H1 (cell line): ENCODE measurements at regions not wholly inside any gene's neighbourhood (a gene's known extent, or its start where the extent isn't known, plus 50 kb on each side); places are given as distances from the start of the nearest gene placed in this dataset.

ENCODE experiments used
- CTCF ChIA-PET: fragments of 300-600 bp; sonication (Branson Sonifier 250); formaldehyde crosslinking; loops from one replicate; lab custom pipeline; 2021; ENCODE audit not compliant: partially characterized antibody; lab: Charles Lee
- POLR2A ChIA-PET: fragments of 300-600 bp; sonication (Branson Sonifier 250); formaldehyde crosslinking; loops from one replicate; lab custom pipeline; 2021; ENCODE audit warnings: inconsistent platforms; ENCODE audit not compliant: partially characterized antibody; lab: Charles Lee
- DNase-seq, 2 experiments: peaks; one replicate each; pipeline versions ENCODE4 v3.0.0 to v3.0.0-alpha.2; 2010 to 2022; ENCODE audit warnings: low spot score in 2 of 2, low read depth in 1 of 2, mixed read lengths in 1 of 2
- FAIRE-seq: peaks from 2 replicates; lab custom pipeline; 2011; peaks lifted over from hg19 to GRCh38; lab: Jason Lieb, UNC
- H2AFZ ChIP-seq: 2 replicates; pipeline ENCODE4 v1.8.1; 2012; ENCODE audit warnings: low read length, inconsistent platforms
- H2AK5ac ChIP-seq: 2 replicates; pipeline ENCODE4 v1.6.1; 2013; ENCODE audit warnings: low read depth, low read length
- H2BK120ac ChIP-seq: replicated peaks from 2 replicates; pipeline ENCODE3; 2013; ENCODE audit warnings: low read depth, low read length, inconsistent platforms
- H2BK12ac ChIP-seq: 2 replicates; pipeline ENCODE4 v1.6.1; 2013; ENCODE audit warnings: low read depth, low read length
- H2BK15ac ChIP-seq: 2 replicates; pipeline ENCODE4 v1.6.1; 2013; ENCODE audit warnings: low read length
- H2BK20ac ChIP-seq: 2 replicates; pipeline ENCODE4 v1.6.1; 2013; ENCODE audit warnings: low read length
- H2BK5ac ChIP-seq: 2 replicates; pipeline ENCODE4 v1.6.1; 2013; ENCODE audit warnings: low read depth, low read length
- H3K14ac ChIP-seq: 2 replicates; pipeline ENCODE4 v1.6.1; 2013; ENCODE audit warnings: inconsistent platforms; ENCODE audit not compliant: insufficient read length
- H3K18ac ChIP-seq: 2 replicates; pipeline ENCODE4 v1.6.1; 2013; ENCODE audit warnings: low read length; ENCODE audit errors: extremely low read depth
- H3K23ac ChIP-seq: 2 replicates; pipeline ENCODE4 v1.6.1; 2013; ENCODE audit warnings: inconsistent platforms; ENCODE audit not compliant: insufficient read length
- H3K23me2 ChIP-seq: 2 replicates; pipeline ENCODE4 v1.6.1; 2013; ENCODE audit warnings: low read depth, low read length
- H3K27ac ChIP-seq: 2 replicates; pipeline ENCODE4 v1.6.1; 2011; ENCODE audit warnings: low read depth, low read length, inconsistent platforms
- H3K27me3 ChIP-seq, 4 experiments: replicated peaks in 1 of 4; 1 replicate in 1 of 4; 2 replicates in 3 of 4; pipeline versions ENCODE4 v1.6.1 to v1.8.1; 2011 to 2013; ENCODE audit warnings: low read length in 3 of 4, mild to moderate bottlenecking in 3 of 4, inconsistent platforms in 2 of 4, mixed read lengths in 2 of 4, moderate library complexity in 1 of 4; ENCODE audit not compliant: control insufficient read depth in 3 of 4, insufficient read depth in 3 of 4; ENCODE audit errors: extremely low read depth in 1 of 4
- H3K36me3 ChIP-seq, 4 experiments: 2 replicates each; pipeline versions ENCODE4 v1.6.1 to v1.8.1; 2011 to 2013; ENCODE audit warnings: mild to moderate bottlenecking in 4 of 4, low read length in 3 of 4, moderate library complexity in 2 of 4, control low read depth in 1 of 4, inconsistent platforms in 1 of 4; ENCODE audit not compliant: insufficient read depth in 4 of 4, control insufficient read depth in 2 of 4
- H3K4ac ChIP-seq: replicated peaks from 2 replicates; pipeline ENCODE3; 2013; ENCODE audit warnings: low read length, low read depth, mixed read lengths, inconsistent platforms; ENCODE audit not compliant: insufficient read length
- H3K4me1 ChIP-seq, 4 experiments: replicated peaks in 1 of 4; 1 replicate in 1 of 4; 2 replicates in 3 of 4; pipeline versions ENCODE4 v1.6.1 to v1.8.1; 2011 to 2013; ENCODE audit warnings: low read length in 3 of 4, inconsistent platforms in 2 of 4, mixed read lengths in 1 of 4; ENCODE audit not compliant: insufficient read depth in 4 of 4, control insufficient read depth in 3 of 4
- H3K4me2 ChIP-seq, 2 experiments: 2 replicates each; pipeline versions ENCODE4 v1.6.1 to v1.8.1; 2011 to 2013; ENCODE audit warnings: low read depth in 2 of 2, low read length in 2 of 2, control low read depth in 1 of 2, inconsistent platforms in 1 of 2, mild to moderate bottlenecking in 1 of 2; ENCODE audit not compliant: insufficient read depth in 1 of 2
- H3K4me3 ChIP-seq, 4 experiments: fragments of 200-600, 300-600 bp in 1 of 4; sonication (generic), shearing (Covaris generic), sonication (Bioruptor Twin) in 1 of 4; 2 replicates each; pipeline versions ENCODE4 v1.5.1 to v1.8.1; 2011 to 2016; ENCODE audit warnings: low read length in 4 of 4, low read depth in 3 of 4, control low read depth in 2 of 4, inconsistent platforms in 2 of 4, mild to moderate bottlenecking in 2 of 4, mixed read lengths in 1 of 4, moderate library complexity in 1 of 4; ENCODE audit not compliant: insufficient read depth in 2 of 4; ENCODE audit errors: extremely low read depth in 1 of 4
- H3K56ac ChIP-seq: replicated peaks from 2 replicates; pipeline ENCODE3; 2013; ENCODE audit warnings: low read depth, mild to moderate bottlenecking, mixed read lengths, low read length, inconsistent platforms; ENCODE audit not compliant: insufficient read length
- H3K79me1 ChIP-seq: 2 replicates; pipeline ENCODE4 v1.6.1; 2013; ENCODE audit warnings: low read depth, low read length, control low read depth
- H3K79me2 ChIP-seq, 2 experiments: 2 replicates each; pipeline versions ENCODE4 v1.6.1 to v1.8.1; 2012 to 2013; ENCODE audit warnings: low read length in 2 of 2, mild to moderate bottlenecking in 2 of 2, inconsistent platforms in 1 of 2; ENCODE audit not compliant: insufficient read depth in 2 of 2, control insufficient read depth in 1 of 2
- H3K9ac ChIP-seq, 4 experiments: replicated peaks in 1 of 4; 1 replicate in 1 of 4; 2 replicates in 3 of 4; pipeline versions ENCODE4 v1.6.1 to v1.8.1; 2011 to 2013; ENCODE audit warnings: low read depth in 3 of 4, low read length in 3 of 4, control low read depth in 2 of 4, mild to moderate bottlenecking in 2 of 4, moderate library complexity in 2 of 4, inconsistent platforms in 1 of 4; ENCODE audit errors: extremely low read depth in 1 of 4
- H3K9me3 ChIP-seq, 2 experiments: 2 replicates each; pipeline versions ENCODE4 v1.6.1 to v1.8.1; 2012 to 2013; ENCODE audit warnings: mild to moderate bottlenecking in 2 of 2, moderate library complexity in 2 of 2, control low read depth in 1 of 2, inconsistent platforms in 1 of 2, low read depth in 1 of 2, low read length in 1 of 2, mixed read lengths in 1 of 2; ENCODE audit not compliant: insufficient read depth in 2 of 2
- H4K20me1 ChIP-seq, 2 experiments: replicated peaks in 1 of 2; 2 replicates each; pipeline versions ENCODE3 to v1.8.1; 2011 to 2013; ENCODE audit warnings: inconsistent platforms in 2 of 2, low read length in 2 of 2, mild to moderate bottlenecking in 1 of 2; ENCODE audit not compliant: insufficient read depth in 2 of 2, control insufficient read depth in 1 of 2
- H4K5ac ChIP-seq: 2 replicates; pipeline ENCODE4 v1.6.1; 2013; ENCODE audit warnings: low read length, low read depth, mixed read lengths, inconsistent platforms; ENCODE audit not compliant: insufficient read length
- H4K8ac ChIP-seq: 2 replicates; pipeline ENCODE4 v1.8.0; 2013; ENCODE audit warnings: mild to moderate bottlenecking, moderate library complexity, low read length, inconsistent platforms; ENCODE audit not compliant: insufficient read depth; ENCODE audit errors: extremely low read depth
- H4K91ac ChIP-seq: replicated peaks from 2 replicates; pipeline ENCODE3; 2013; ENCODE audit warnings: low read length, mixed read lengths, inconsistent platforms; ENCODE audit not compliant: insufficient read length
- BCL11A ChIP-seq, 2 experiments: IDR thresholded peaks; one replicate each; pipeline ENCODE4 v1.6.1; 2011; ENCODE audit warnings: low read depth in 2 of 2, low read length in 2 of 2, mild to moderate bottlenecking in 2 of 2
- BRCA1 ChIP-seq: IDR thresholded peaks from 2 replicates; pipeline ENCODE4 v1.6.1; 2012; ENCODE audit warnings: low read depth, low read length, improper control_type of control experiment
- CBX8 ChIP-seq: fragments of 300-800, 300-1000 bp; sonication (generic); IDR thresholded peaks from 2 replicates; pipeline ENCODE4 v1.7.1; 2016; ENCODE audit warnings: low read depth, low read length, borderline replicate concordance
- E2F6 ChIP-seq: IDR thresholded peaks from 2 replicates; pipeline ENCODE4 v1.6.1; 2012; ENCODE audit warnings: inconsistent platforms
- EGR1 ChIP-seq: IDR thresholded peaks from 2 replicates; pipeline ENCODE4 v1.6.1; 2011; ENCODE audit warnings: low read depth, low read length, borderline replicate concordance
- HDAC2 ChIP-seq, 2 experiments: fragments of 300-600 bp in 1 of 2; sonication (generic) in 1 of 2; IDR thresholded peaks; 2 replicates each; pipeline ENCODE4 v1.6.1; 2011 to 2012; ENCODE audit warnings: low read depth in 2 of 2, low read length in 2 of 2, mild to moderate bottlenecking in 2 of 2, moderate library complexity in 2 of 2, borderline replicate concordance in 1 of 2, inconsistent platforms in 1 of 2
- JUN ChIP-seq: IDR thresholded peaks from 2 replicates; pipeline ENCODE4 v1.6.1; 2011; ENCODE audit warnings: low read depth, mild to moderate bottlenecking, improper control_type of control experiment, low read length
- KDM4A ChIP-seq: IDR thresholded peaks from one replicate; pipeline ENCODE4 v1.7.1; 2012; ENCODE audit warnings: low read depth, mild to moderate bottlenecking, moderate library complexity, low read length, inconsistent platforms; ENCODE audit not compliant: severe bottlenecking
- POU5F1 ChIP-seq: IDR thresholded peaks from 2 replicates; pipeline ENCODE4 v1.6.1; 2011; ENCODE audit warnings: low read depth, mild to moderate bottlenecking, low read length, moderate library complexity
- RXRA ChIP-seq: IDR thresholded peaks from 2 replicates; pipeline ENCODE4 v1.6.1; 2011; ENCODE audit warnings: low read depth, mild to moderate bottlenecking, low read length, moderate library complexity; ENCODE audit not compliant: insufficient read depth
- SAP30 ChIP-seq: fragments of 300-600 bp; sonication (generic); IDR thresholded peaks from 2 replicates; pipeline ENCODE4 v1.7.1; 2012; ENCODE audit warnings: low read length, moderate library complexity, mild to moderate bottlenecking, inconsistent platforms; ENCODE audit not compliant: insufficient read depth, insufficient replicate concordance
- SRF ChIP-seq: IDR thresholded peaks from 2 replicates; pipeline ENCODE4 v1.6.1; 2011; ENCODE audit warnings: mild to moderate bottlenecking, low read depth, low read length, moderate library complexity
- YY1 ChIP-seq: IDR thresholded peaks from 2 replicates; pipeline ENCODE4 v1.6.1; 2011; ENCODE audit warnings: low read depth, mild to moderate bottlenecking, low read length
- WGBS, 2 experiments: shearing (Covaris generic) in 1 of 2; methylation state at CpG; one replicate each; pipeline versions ENCODE4 v1.1.6 to v1.1.7; 2013 to 2015; ENCODE audit warnings: low lambda C conversion rate in 2 of 2, mixed read lengths in 2 of 2, inconsistent platforms in 1 of 2, low coverage in 1 of 2, missing lambda C conversion rate in 1 of 2; ENCODE audit not compliant: insufficient replicate concordance in 2 of 2, insufficient coverage in 1 of 2, insufficient read length in 1 of 2; ENCODE audit errors: extremely low coverage in 1 of 2, missing lambda C conversion rate in 1 of 2; 5-methylcytosine and 5-hydroxymethylcytosine counted together

- Histone ChIP-seq H4K20me1 (no peaks in the 10 kb centered on the region), H2AK5ac (no peak overlapping the region), H4K91ac (no peak overlapping the region), H2BK120ac (no peak overlapping the region), H2BK12ac (no peak overlapping the region), H3K4me2 (no peak overlapping the region), H3K23me2 (no peaks in the 10 kb centered on the region), H3K9me3 (peaks cover 7 to 13% of the 10 kb centered on the region in 2 experiments), H2BK5ac (no peak overlapping the region), H3K56ac (no peak overlapping the region), H3K4me3 (no peak overlapping the region), H2AFZ (no peak overlapping the region), H4K8ac (no peak overlapping the region), H3K79me2 (no peaks in the 10 kb centered on the region), H3K9ac (no peak overlapping the region), H2BK15ac (no peak overlapping the region), H3K79me1 (no peaks in the 10 kb centered on the region), H3K27me3 (no peaks in the 10 kb centered on the region), H3K18ac (no peak overlapping the region), H4K5ac (no peak overlapping the region), H3K14ac (peak overlapping the region; percentile 77), H2BK20ac (no peak overlapping the region), H3K27ac (no peak overlapping the region), H3K4me1 (no peaks in the 10 kb centered on the region), H3K36me3 (peaks cover 0 to 2% (median 0%) of the 10 kb centered on the region in 4 experiments; a peak in 1 of 8 replicates), H3K23ac (no peak overlapping the region), H3K4ac (no peak overlapping the region)
- ChIA-PET CTCF (interaction anchor here (1.1 kb wide), 1 partner anchor 9 kb away, joined by 3 read pairs; no protein-coding TSS in a partner anchor), POLR2A (no interaction called here)
- DNase-seq (no peak), FAIRE-seq (no peak)
- WGBS, 2 experiments = 83% methylated on average over 8 of the region's 8 CpGs; no CpG with 5 or more reads in 1 of the 2 experiments
- TF ChIP-seq SAP30 = no peak
- no peak for TF ChIP-seq HDAC2 (IDR thresholded peaks at IDR 0.05; ENCODE audit: borderline replicate concordance in 1 of 2, low read depth in 2 of 2, low read length in 2 of 2)
- no peak for TF ChIP-seq POU5F1
- TF ChIP-seq RXRA = no peak
- TF ChIP-seq YY1 = no peak
- no peak for TF ChIP-seq CBX8
- no peak for TF ChIP-seq SRF
- no peak for TF ChIP-seq JUN
- no peak for TF ChIP-seq E2F6
- no peak for TF ChIP-seq BCL11A (IDR thresholded peaks at IDR 0.05; ENCODE audit: low read depth in 2 of 2, low read length in 2 of 2)
- no peak for TF ChIP-seq KDM4A
- TF ChIP-seq EGR1 = no peak
- no peak for TF ChIP-seq BRCA1
Measured at GRCh38 chr4:161249779-161250440, 913.9 kb downstream of the FSTL5 start.
